ENCODE measurements at regions not wholly inside any gene's neighbourhood (a gene's known extent, or its start where the extent isn't known, plus 50 kb on each side); places are given as distances from the start of the nearest gene placed in this dataset.

DNA sequence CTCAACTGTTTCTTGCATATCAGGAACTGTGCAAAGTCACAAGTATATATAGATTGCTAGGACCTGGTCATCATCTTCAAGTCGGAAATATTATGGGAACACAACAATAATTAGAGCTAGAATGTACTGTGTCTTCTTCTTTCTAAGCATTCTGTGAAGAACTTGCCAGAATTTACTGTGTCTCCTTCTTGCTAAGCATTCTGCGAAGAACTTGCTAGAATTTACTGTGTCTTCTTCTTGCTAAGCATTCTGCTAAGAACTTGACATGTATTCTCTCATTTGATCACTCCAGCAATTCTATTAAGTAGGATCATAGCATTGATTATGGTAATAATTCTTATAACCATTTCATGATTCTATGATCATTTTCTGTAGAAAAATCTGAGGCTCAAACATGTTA lies 231.7 kb downstream of the FOXL1 start:
- Histone ChIP-seq H3K27ac (ENCODE audit: extremely low read depth, low read depth, low read length) (no peak overlapping the region), H3K9me3 (ENCODE audit: control insufficient read depth, insufficient read depth, low read depth, low read length) (no peaks in the 10 kb centered on the region), H3K4me3 (ENCODE audit: low read depth, low read length) (no peak overlapping the region), H3K4me1 (ENCODE audit: control insufficient read depth, insufficient read depth, low read length) (peaks cover 5% of the 10 kb centered on the region; the same call in 1 of the 2 replicates), H3K36me3 (ENCODE audit: control insufficient read depth in 2 of 2, insufficient read depth in 1 of 2, low read length in 2 of 2) (no peaks in the 10 kb centered on the region)
- ChIA-PET POLR2A (no interaction called here), CTCF (interaction anchor here (0.6 to 1.1 kb wide), 2 partner anchors 27 to 234 kb away, joined by 4 to 6 read pairs; no protein-coding TSS in a partner anchor)
- no peak for TF ChIP-seq ZFHX2 (tag by site-specific recombination; conservative IDR thresholded peaks at IDR 0.05)
- TF ChIP-seq ZBTB17 (tag by site-specific recombination; IDR thresholded peaks at IDR 0.05), result no peak
- TF ChIP-seq ZNF623 (tag by site-specific recombination; IDR thresholded peaks at IDR 0.05), result no peak
- no peak for TF ChIP-seq MYNN (tag by site-specific recombination; IDR thresholded peaks at IDR 0.05; ENCODE audit: borderline replicate concordance)
- TF ChIP-seq ZNF544 (tag by site-specific recombination; IDR thresholded peaks at IDR 0.05), result no peak
- TF ChIP-seq GLI4 (tag by site-specific recombination; IDR thresholded peaks at IDR 0.05), result no peak
- TF ChIP-seq ZSCAN23 (tag by site-specific recombination; IDR thresholded peaks at IDR 0.05), result no peak
- TF ChIP-seq, protein P1, sequence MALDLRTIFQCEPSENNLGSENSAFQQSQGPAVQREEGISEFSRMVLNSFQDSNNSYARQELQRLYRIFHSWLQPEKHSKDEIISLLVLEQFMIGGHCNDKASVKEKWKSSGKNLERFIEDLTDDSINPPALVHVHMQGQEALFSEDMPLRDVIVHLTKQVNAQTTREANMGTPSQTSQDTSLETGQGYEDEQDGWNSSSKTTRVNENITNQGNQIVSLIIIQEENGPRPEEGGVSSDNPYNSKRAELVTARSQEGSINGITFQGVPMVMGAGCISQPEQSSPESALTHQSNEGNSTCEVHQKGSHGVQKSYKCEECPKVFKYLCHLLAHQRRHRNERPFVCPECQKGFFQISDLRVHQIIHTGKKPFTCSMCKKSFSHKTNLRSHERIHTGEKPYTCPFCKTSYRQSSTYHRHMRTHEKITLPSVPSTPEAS (tag by site-specific recombination; IDR thresholded peaks at IDR 0.05), result no peak
- TF ChIP-seq ZNF2 (tag by site-specific recombination; IDR thresholded peaks at IDR 0.05), result no peak
- no peak for TF ChIP-seq ZNF404 (tag by site-specific recombination; IDR thresholded peaks at IDR 0.05)
- TF ChIP-seq ZNF37A (tag by site-specific recombination; IDR thresholded peaks at IDR 0.05), result no peak
- TF ChIP-seq, protein P2, sequence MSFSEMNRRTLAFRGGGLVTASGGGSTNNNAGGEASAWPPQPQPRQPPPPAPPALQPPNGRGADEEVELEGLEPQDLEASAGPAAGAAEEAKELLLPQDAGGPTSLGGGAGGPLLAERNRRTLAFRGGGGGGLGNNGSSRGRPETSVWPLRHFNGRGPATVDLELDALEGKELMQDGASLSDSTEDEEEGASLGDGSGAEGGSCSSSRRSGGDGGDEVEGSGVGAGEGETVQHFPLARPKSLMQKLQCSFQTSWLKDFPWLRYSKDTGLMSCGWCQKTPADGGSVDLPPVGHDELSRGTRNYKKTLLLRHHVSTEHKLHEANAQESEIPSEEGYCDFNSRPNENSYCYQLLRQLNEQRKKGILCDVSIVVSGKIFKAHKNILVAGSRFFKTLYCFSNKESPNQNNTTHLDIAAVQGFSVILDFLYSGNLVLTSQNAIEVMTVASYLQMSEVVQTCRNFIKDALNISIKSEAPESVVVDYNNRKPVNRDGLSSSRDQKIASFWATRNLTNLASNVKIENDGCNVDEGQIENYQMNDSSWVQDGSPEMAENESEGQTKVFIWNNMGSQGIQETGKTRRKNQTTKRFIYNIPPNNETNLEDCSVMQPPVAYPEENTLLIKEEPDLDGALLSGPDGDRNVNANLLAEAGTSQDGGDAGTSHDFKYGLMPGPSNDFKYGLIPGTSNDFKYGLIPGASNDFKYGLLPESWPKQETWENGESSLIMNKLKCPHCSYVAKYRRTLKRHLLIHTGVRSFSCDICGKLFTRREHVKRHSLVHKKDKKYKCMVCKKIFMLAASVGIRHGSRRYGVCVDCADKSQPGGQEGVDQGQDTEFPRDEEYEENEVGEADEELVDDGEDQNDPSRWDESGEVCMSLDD (tag by site-specific recombination; IDR thresholded peaks at IDR 0.05), result no peak
- TF ChIP-seq, protein P3, sequence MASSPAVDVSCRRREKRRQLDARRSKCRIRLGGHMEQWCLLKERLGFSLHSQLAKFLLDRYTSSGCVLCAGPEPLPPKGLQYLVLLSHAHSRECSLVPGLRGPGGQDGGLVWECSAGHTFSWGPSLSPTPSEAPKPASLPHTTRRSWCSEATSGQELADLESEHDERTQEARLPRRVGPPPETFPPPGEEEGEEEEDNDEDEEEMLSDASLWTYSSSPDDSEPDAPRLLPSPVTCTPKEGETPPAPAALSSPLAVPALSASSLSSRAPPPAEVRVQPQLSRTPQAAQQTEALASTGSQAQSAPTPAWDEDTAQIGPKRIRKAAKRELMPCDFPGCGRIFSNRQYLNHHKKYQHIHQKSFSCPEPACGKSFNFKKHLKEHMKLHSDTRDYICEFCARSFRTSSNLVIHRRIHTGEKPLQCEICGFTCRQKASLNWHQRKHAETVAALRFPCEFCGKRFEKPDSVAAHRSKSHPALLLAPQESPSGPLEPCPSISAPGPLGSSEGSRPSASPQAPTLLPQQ (tag by site-specific recombination; IDR thresholded peaks at IDR 0.05), result no peak
- TF ChIP-seq ZNF155 (tag by site-specific recombination; IDR thresholded peaks at IDR 0.05), result no peak
- TF ChIP-seq ZNF354C (tag by site-specific recombination; IDR thresholded peaks at IDR 0.05; ENCODE audit: borderline replicate concordance, low read depth), result no peak
- no peak for TF ChIP-seq ZNF416 (tag by site-specific recombination; IDR thresholded peaks at IDR 0.05)
- no peak for TF ChIP-seq ZNF747 (tag by site-specific recombination; IDR thresholded peaks at IDR 0.05)
- TF ChIP-seq ZNF529 (tag by site-specific recombination; IDR thresholded peaks at IDR 0.05; ENCODE audit: insufficient replicate concordance), result no peak
- TF ChIP-seq ZNF76 (tag by site-specific recombination; IDR thresholded peaks at IDR 0.05; ENCODE audit: borderline replicate concordance, low read depth), result no peak

DNA sequence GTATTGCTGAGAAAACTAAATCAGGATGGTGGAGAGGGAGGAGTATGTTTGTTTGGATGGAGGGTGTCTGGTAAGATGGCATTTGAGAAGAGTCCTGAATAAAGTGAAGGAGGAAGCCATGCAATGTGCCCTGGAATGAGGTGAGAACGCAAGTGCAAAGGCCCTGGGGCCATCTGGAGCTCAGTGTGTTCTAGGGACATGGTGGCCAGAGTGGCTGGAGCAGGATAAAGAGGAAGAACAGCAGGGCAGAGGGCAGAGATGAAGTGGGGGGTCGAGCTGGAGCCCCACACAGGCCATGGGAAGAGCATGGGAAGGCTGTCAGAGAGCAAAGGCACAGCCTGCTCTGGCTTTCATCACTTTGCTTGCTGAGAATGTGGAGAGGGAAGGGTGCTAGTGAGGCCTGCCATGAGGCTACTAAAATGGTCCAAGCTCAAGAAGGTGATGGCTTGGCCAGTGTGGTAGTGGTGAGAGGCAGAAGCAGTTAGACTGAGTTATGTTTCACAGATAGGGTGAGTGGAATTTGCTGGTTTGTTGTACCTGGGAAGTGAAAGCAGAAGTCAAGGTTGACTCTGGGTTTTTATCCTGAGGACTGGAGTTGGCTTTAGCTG lies 234.1 kb downstream of the FOXL1 start:
- Histone ChIP-seq H3K4me1 (ENCODE audit: control insufficient read depth, insufficient read depth, low read length) (0 out of 2 replicates have a peak, but pooled peaks cover under 1% of the 10 kb centered on the region), H3K27ac (ENCODE audit: extremely low read depth, low read depth, low read length) (no peak overlapping the region), H3K36me3 (ENCODE audit: control insufficient read depth in 2 of 2, insufficient read depth in 1 of 2, low read length in 2 of 2) (no peaks in the 10 kb centered on the region), H3K4me3 (ENCODE audit: low read depth, low read length) (no peak overlapping the region), H3K9me3 (ENCODE audit: control insufficient read depth, insufficient read depth, low read depth, low read length) (no peaks in the 10 kb centered on the region)
- TF ChIP-seq KLF8 (tag by site-specific recombination; IDR thresholded peaks at IDR 0.05) (no peak), ZNF202 (tag by site-specific recombination; IDR thresholded peaks at IDR 0.05; ENCODE audit: borderline replicate concordance) (no peak), ZNF19 (tag by site-specific recombination; IDR thresholded peaks at IDR 0.05; ENCODE audit: low read depth) (no peak), ZNF174 (tag by site-specific recombination; IDR thresholded peaks at IDR 0.05) (no peak), ZNF623 (tag by site-specific recombination; IDR thresholded peaks at IDR 0.05) (peak; percentile 88)
- POLR2A ChIA-PET, result no interaction called here
- CTCF ChIA-PET, result no interaction called here
